GM23248 (cell line): ENCODE measurements at regions not wholly inside any gene's neighbourhood (a gene's known extent, or its start where the extent isn't known, plus 50 kb on each side); places are given as distances from the start of the nearest gene placed in this dataset.
"Not testable (repeated sequence)": the region's sequence is repeated elsewhere in the genome, so short reads cannot be mapped to it uniquely, and the experiment has no call there.

Source experiments
- DNase-seq: peaks from one replicate; pipeline ENCODE4 v3.0.0-alpha.2; 2015
- H2AFZ ChIP-seq: fragments of 200-600 bp; sonication (generic); 2 replicates; pipeline ENCODE4 v1.6.1; 2016; ENCODE audit warnings: antibody characterized with exemption
- H3F3A ChIP-seq: fragments of 200-600 bp; sonication (generic); 2 replicates; pipeline ENCODE4 v1.6.1; 2016; ENCODE audit warnings: mild to moderate bottlenecking, antibody characterized with exemption, mixed run types; ENCODE audit not compliant: insufficient read depth
- H3K27ac ChIP-seq: fragments of 200-600 bp; sonication (generic); 2 replicates; pipeline ENCODE4 v1.5.1; 2016; ENCODE audit warnings: mild to moderate bottlenecking
- H3K27me3 ChIP-seq: fragments of 200-600 bp; sonication (generic); replicated peaks from 2 replicates; pipeline ENCODE4 v1.6.1; 2016; ENCODE audit warnings: mild to moderate bottlenecking; ENCODE audit not compliant: insufficient read depth
- H3K36me3 ChIP-seq: fragments of 200-600 bp; sonication (generic); 2 replicates; pipeline ENCODE4 v1.6.1; 2016; ENCODE audit warnings: low read depth, mild to moderate bottlenecking
- H3K4me1 ChIP-seq: fragments of 200-600 bp; sonication (generic); 2 replicates; pipeline ENCODE4 v1.6.1; 2016; ENCODE audit warnings: mild to moderate bottlenecking; ENCODE audit not compliant: insufficient read depth
- H3K4me2 ChIP-seq: fragments of 200-600 bp; sonication (generic); one replicate; pipeline ENCODE4 v1.6.1; 2016; ENCODE audit warnings: mild to moderate bottlenecking; ENCODE audit not compliant: unreplicated experiment
- H3K4me3 ChIP-seq: fragments of 200-600 bp; sonication (generic); 2 replicates; pipeline ENCODE4 v1.5.1; 2016; ENCODE audit warnings: mild to moderate bottlenecking
- H3K79me2 ChIP-seq: fragments of 200-600 bp; sonication (generic); 2 replicates; pipeline ENCODE4 v1.6.1; 2016; ENCODE audit warnings: mild to moderate bottlenecking; ENCODE audit not compliant: insufficient read depth
- H3K9ac ChIP-seq: fragments of 200-600 bp; sonication (generic); 2 replicates; pipeline ENCODE4 v1.6.1; 2016; ENCODE audit warnings: mild to moderate bottlenecking
- H3K9me2 ChIP-seq: fragments of 200-600 bp; sonication (generic); 2 replicates; pipeline ENCODE4 v1.6.1; 2016; ENCODE audit warnings: mixed run types, mild to moderate bottlenecking, moderate library complexity; ENCODE audit not compliant: insufficient read depth
- H3K9me3 ChIP-seq: fragments of 200-600 bp; sonication (generic); one replicate; pipeline ENCODE4 v1.6.1; 2017; ENCODE audit warnings: low read depth
- H4K20me1 ChIP-seq: fragments of 200-600 bp; sonication (generic); 2 replicates; pipeline ENCODE4 v1.6.0; 2016; ENCODE audit not compliant: insufficient read depth
- EZH2 ChIP-seq: fragments of 200-600 bp; sonication (generic); IDR thresholded peaks from 2 replicates; pipeline ENCODE4 v1.6.1; 2018; ENCODE audit warnings: antibody characterized with exemption, mild to moderate bottlenecking; ENCODE audit not compliant: insufficient read depth, poor library complexity, severe bottlenecking
- EZH2phosphoT487 ChIP-seq: fragments of 200-600 bp; sonication (generic); IDR thresholded peaks from 2 replicates; pipeline ENCODE4 v1.6.1; 2018; ENCODE audit warnings: antibody characterized with exemption, moderate library complexity, mild to moderate bottlenecking, low read depth; ENCODE audit not compliant: insufficient read depth
- WGBS, 2 experiments: methylation state at CpG; one replicate each; pipeline ENCODE4 v1.1.6; 2015 to 2017; ENCODE audit warnings: low lambda C conversion rate in 2 of 2, low coverage in 1 of 2; ENCODE audit errors: missing lambda C conversion rate in 2 of 2; 5-methylcytosine and 5-hydroxymethylcytosine counted together
- in situ Hi-C: fragments of 300-500 bp; cut with MboI; formaldehyde crosslinking; loops from 2 replicates; pipeline ENCODE4 v1.15.0; 2020

- H2AFZ ChIP-seq, result no peak overlapping the region
- in situ Hi-C loops, result no loop called here
- no peaks in the 10 kb centered on the region; the same call in 1 of the 2 replicates for H3K4me1 ChIP-seq
- H3K79me2 ChIP-seq, result no peaks in the 10 kb centered on the region
- H3K27me3 ChIP-seq, result no peaks in the 10 kb centered on the region
- H3F3A ChIP-seq, result no peaks in the 10 kb centered on the region
- no peaks in the 10 kb centered on the region for H3K36me3 ChIP-seq
- TF ChIP-seq EZH2 (no peak), EZH2phosphoT487 (no peak)
- no peak overlapping the region for H3K4me2 ChIP-seq
- H3K4me3 ChIP-seq, result no peak overlapping the region
- WGBS, 2 experiments, result 46 to 59% methylated on average over 1 of the region's 1 CpG
- no peak overlapping the region for H3K27ac ChIP-seq
- no peaks in the 10 kb centered on the region for H3K9me3 ChIP-seq
- H3K9me2 ChIP-seq, result no peaks in the 10 kb centered on the region; the same call in 1 of the 2 replicates
- H4K20me1 ChIP-seq, result no peaks in the 10 kb centered on the region
- DNase-seq, result no peak
- H3K9ac ChIP-seq, result no peak overlapping the region
These were observed 111.8 kb upstream of the PRDX6 start for GRCh38 chr1:173365341-173365740.

GRCh38 chr1:173367136-173367535 is 110.0 kb upstream of the PRDX6 start:
- no peaks in the 10 kb centered on the region for H3K79me2 ChIP-seq
- no peaks in the 10 kb centered on the region; the same call in 1 of the 2 replicates for H3K4me1 ChIP-seq
- no peak overlapping the region for H3K27ac ChIP-seq
- whole genome bisulfite sequencing, 2 experiments, result 83 to 87% methylated on average over 6 of the region's 6 CpGs
- no peak overlapping the region for H2AFZ ChIP-seq
- TF ChIP-seq EZH2phosphoT487, result no peak
- no peak for TF ChIP-seq EZH2
- H3K9me2 ChIP-seq, result no peaks in the 10 kb centered on the region; the same call in 1 of the 2 replicates
- H3K9ac ChIP-seq, result no peak overlapping the region
- no peaks in the 10 kb centered on the region for H3K36me3 ChIP-seq
- H4K20me1 ChIP-seq, result no peaks in the 10 kb centered on the region
- no peak for DNase-seq
- no peaks in the 10 kb centered on the region for H3K27me3 ChIP-seq
- no peaks in the 10 kb centered on the region for H3F3A ChIP-seq
- H3K9me3 ChIP-seq, result no peaks in the 10 kb centered on the region
- no peak overlapping the region for H3K4me2 ChIP-seq
- H3K4me3 ChIP-seq, result no peak overlapping the region
- in situ Hi-C loops, result no loop called here

- H3K27ac ChIP-seq, H4K20me1 ChIP-seq, H3K4me3 ChIP-seq, H3K4me2 ChIP-seq, H3K9me2 ChIP-seq, H3K9ac ChIP-seq, H3K36me3 ChIP-seq, H3K79me2 ChIP-seq, H3K9me3 ChIP-seq, H3F3A ChIP-seq, H3K27me3 ChIP-seq, H2AFZ ChIP-seq, in situ Hi-C loops, H3K4me1 ChIP-seq: not testable (repeated sequence)
- peak; percentile 55 for DNase-seq
- 48 to 52% methylated on average over 3 of the region's 3 CpGs for WGBS, 2 experiments
These were observed 106.5 kb upstream of the PRDX6 start for GRCh38 chr1:173370586-173370985.

GRCh38 chr1:173376065-173376464 is 101.1 kb upstream of the PRDX6 start:
- H4K20me1 ChIP-seq, in situ Hi-C loops, H3K4me2 ChIP-seq: not testable (repeated sequence)

GRCh38 chr1:173377266-173377665 is 99.9 kb upstream of the PRDX6 start:
- DNase-seq, result no peak
- no peaks in the 10 kb centered on the region for H3K79me2 ChIP-seq
- no peaks in the 10 kb centered on the region for H3K27me3 ChIP-seq
- H3K9me3 ChIP-seq, result no peaks in the 10 kb centered on the region
- no peak for TF ChIP-seq EZH2
- no peak for TF ChIP-seq EZH2phosphoT487
- no peak overlapping the region for H2AFZ ChIP-seq
- no peak overlapping the region for H3K4me2 ChIP-seq
- H3K9me2 ChIP-seq, result no peaks in the 10 kb centered on the region
- H4K20me1 ChIP-seq, result no peaks in the 10 kb centered on the region
- 93% methylated on average over 13 of the region's 13 CpGs for WGBS, 2 experiments
- no peaks in the 10 kb centered on the region for H3K36me3 ChIP-seq
- H3K27ac ChIP-seq, result no peak overlapping the region
- H3K4me3 ChIP-seq, result no peak overlapping the region
- H3F3A ChIP-seq, result no peaks in the 10 kb centered on the region
- in situ Hi-C loops, result no loop called here
- H3K9ac ChIP-seq, result no peak overlapping the region
- no peaks in the 10 kb centered on the region for H3K4me1 ChIP-seq

More at GRCh38 chr1:173376065-173376464, 101.1 kb upstream of the PRDX6 start:
- not testable (repeated sequence) for H3K9me3 ChIP-seq, H3K4me1 ChIP-seq, H3K27ac ChIP-seq, H3K79me2 ChIP-seq, H3K27me3 ChIP-seq, H3K9ac ChIP-seq, H3K4me3 ChIP-seq, H3F3A ChIP-seq, DNase-seq, H3K36me3 ChIP-seq, H3K9me2 ChIP-seq, H2AFZ ChIP-seq
- WGBS, 2 experiments, result 52 to 79% methylated on average over 1 of the region's 1 CpG
